Activated CD8-positive, alpha-beta memory T cell treated with anti-CD3 and anti-CD28 coated beads, Interleukin-2, amount 50 U/mL, for 4 hours (primary cell): ENCODE measurements at regions not wholly inside any gene's neighbourhood (a gene's known extent, or its start where the extent isn't known, plus 50 kb on each side); places are given as distances from the start of the nearest gene placed in this dataset.
"Not testable (repeated sequence)": the region's sequence is repeated elsewhere in the genome, so short reads cannot be mapped to it uniquely, and the experiment has no call there.

Experiments
- DNase-seq: peaks from one replicate; pipeline ENCODE4 v3.0.0-alpha.2; 2020

- no peak for DNase-seq
Observed at GRCh38 chr13:58207501-58207900, 576.0 kb downstream of the PCDH17 start.

GRCh38 chr13:58235454-58235853 lies 603.9 kb downstream of the PCDH17 start:
- no peak for DNase-seq

GRCh38 chr13:58238972-58239773 lies 607.6 kb downstream of the PCDH17 start:
- no peak for DNase-seq

GRCh38 chr13:58239774-58240268 lies 608.3 kb downstream of the PCDH17 start:
- DNase-seq, result no peak

- no peak for DNase-seq
Observed at GRCh38 chr13:58247080-58247479, 615.5 kb downstream of the PCDH17 start.

- no peak for DNase-seq
Observed at GRCh38 chr13:58254943-58255342, 623.4 kb downstream of the PCDH17 start.

GRCh38 chr13:58266271-58266670 lies 634.7 kb downstream of the PCDH17 start:
- no peak for DNase-seq

- DNase-seq, result no peak
Observed at GRCh38 chr13:58298556-58299135, 667.1 kb downstream of the PCDH17 start.

GRCh38 chr13:58300224-58300623 lies 668.7 kb downstream of the PCDH17 start:
- no peak for DNase-seq

- no peak for DNase-seq
Observed at GRCh38 chr13:58300974-58301681, 669.6 kb downstream of the PCDH17 start.

- DNase-seq, result no peak
Observed at GRCh38 chr13:58302349-58302748, 670.8 kb downstream of the PCDH17 start.

GRCh38 chr13:58306062-58306461 lies 674.5 kb downstream of the PCDH17 start:
- DNase-seq, result no peak

GRCh38 chr13:58313219-58313618 lies 681.7 kb downstream of the PCDH17 start:
- no peak for DNase-seq

- DNase-seq, result no peak
Observed at GRCh38 chr13:58318495-58319167, 687.1 kb downstream of the PCDH17 start.

- DNase-seq, result no peak
Observed at GRCh38 chr13:58324161-58324560, 692.6 kb downstream of the PCDH17 start.

GRCh38 chr13:58329746-58330145 lies 698.2 kb downstream of the PCDH17 start:
- DNase-seq, result no peak

GRCh38 chr13:58340895-58341294 lies 709.4 kb downstream of the PCDH17 start:
- DNase-seq, result no peak

- no peak for DNase-seq
Observed at GRCh38 chr13:58341318-58341717, 709.8 kb downstream of the PCDH17 start.

- DNase-seq, result no peak
Observed at GRCh38 chr13:58343076-58343475, 711.5 kb downstream of the PCDH17 start.

GRCh38 chr13:58352100-58352499 lies 720.6 kb downstream of the PCDH17 start:
- DNase-seq, result not testable (repeated sequence)

- no peak for DNase-seq
Observed at GRCh38 chr13:58369936-58370335, 738.4 kb downstream of the PCDH17 start.

GRCh38 chr13:58376349-58376748 lies 744.8 kb downstream of the PCDH17 start:
- DNase-seq, result no peak

GRCh38 chr13:58376775-58377174 lies 745.2 kb downstream of the PCDH17 start:
- DNase-seq, result no peak
